Kidney (tissue), 13 donors: ENCODE measurements at regions not wholly inside any gene's neighbourhood (a gene's known extent, or its start where the extent isn't known, plus 50 kb on each side); places are given as distances from the start of the nearest gene placed in this dataset.
A peak's percentile ranks its signal among the peaks of the same experiment; 100 is the strongest.
"Not testable (repeated sequence)": the region's sequence is repeated elsewhere in the genome, so short reads cannot be mapped to it uniquely, and the experiment has no call there.

Experiments
- DNase-seq, 5 donors: peaks; one replicate each; pipeline ENCODE4 v3.0.0-alpha.2; 2013 to 2020
- FAIRE-seq: peaks from 2 replicates; lab custom pipeline; 2012; peaks lifted over from hg19 to GRCh38; lab: Jason Lieb, UNC
- H3K27ac ChIP-seq, 2 donors: one replicate each; pipeline ENCODE4 v1.7.0; 2013; ENCODE audit warnings: low read depth in 2 of 2, low read length in 2 of 2, inconsistent platforms in 1 of 2
- H3K27me3 ChIP-seq: one replicate; pipeline ENCODE4 v1.7.1; 2013; ENCODE audit warnings: low read length, inconsistent platforms; ENCODE audit not compliant: control insufficient read depth, insufficient read depth
- H3K36me3 ChIP-seq, 3 donors: one replicate each; pipeline versions ENCODE4 v1.7.0 to v1.7.1; 2013; ENCODE audit warnings: low read length in 3 of 3, control low read depth in 1 of 3, inconsistent platforms in 1 of 3; ENCODE audit not compliant: insufficient read depth in 3 of 3, control insufficient read depth in 2 of 3
- H3K4me1 ChIP-seq, 3 donors: one replicate each; pipeline versions ENCODE4 v1.7.0 to v1.7.1; 2013; ENCODE audit warnings: low read length in 3 of 3, inconsistent platforms in 1 of 3, low read depth in 1 of 3; ENCODE audit not compliant: control insufficient read depth in 2 of 3, insufficient read depth in 2 of 3
- H3K4me3 ChIP-seq, 3 donors: one replicate each; pipeline versions ENCODE4 v1.7.0 to v1.8.1; 2013; ENCODE audit warnings: low read length in 3 of 3, control low read depth in 1 of 3, inconsistent platforms in 1 of 3
- H3K9ac ChIP-seq, 3 donors: one replicate each; pipeline versions ENCODE4 v1.7.0 to v1.7.1; 2013; ENCODE audit warnings: low read length in 3 of 3, control low read depth in 1 of 3, inconsistent platforms in 1 of 3
- H3K9me3 ChIP-seq, 3 donors: one replicate each; pipeline versions ENCODE4 v1.7.0 to v1.7.1; 2013; ENCODE audit warnings: low read length in 3 of 3, control low read depth in 1 of 3, inconsistent platforms in 1 of 3; ENCODE audit not compliant: control insufficient read depth in 2 of 3, insufficient read depth in 1 of 3
- CTCF ChIP-seq: IDR thresholded peaks from 3 replicates; pipeline ENCODE4 v1.5.1; 2012; ENCODE audit warnings: mild to moderate bottlenecking, moderate library complexity, borderline replicate concordance; ENCODE audit not compliant: insufficient read depth; ENCODE audit errors: extremely low read depth
- intact Hi-C: fragments of 100-400 bp; cut with DNase I; formaldehyde crosslinking; loops from one replicate; pipeline ENCODE4 v1.11.1; 2022
- donor health status: control.
- donor health status: control.
- donor health status: control.
- donor health status: control.
- donor health status: control.
- donor health status: DM: yes; HTN: yes; CAD: no.
- donor health status: Normal renal cell carcinoma (clear cell type).

GRCh38 chr9:82882748-82883147 lies 180.2 kb downstream of the RASEF start:
- H3K9me3 ChIP-seq, result no peaks in the 10 kb centered on the region
- no peak for TF ChIP-seq CTCF
- H3K9ac ChIP-seq, result no peak overlapping the region
- intact Hi-C loops, result no loop called here
- H3K27me3 ChIP-seq, result no peaks in the 10 kb centered on the region
- FAIRE-seq, result no peak
- H3K4me3 ChIP-seq, result no peak overlapping the region
- H3K36me3 ChIP-seq, result no peaks in the 10 kb centered on the region
- no peak overlapping the region for H3K27ac ChIP-seq
- DNase-seq, result peak in 1 of 5 donors; percentile 6
- peaks cover 0 to 2% (median 0%) of the 10 kb centered on the region in 3 donors for H3K4me1 ChIP-seq

- Histone ChIP-seq H3K4me1 (peaks cover 0 to 2% (median 0%) of the 10 kb centered on the region in 3 donors), H3K9ac (no peak overlapping the region), H3K9me3 (no peaks in the 10 kb centered on the region), H3K27me3 (no peaks in the 10 kb centered on the region), H3K27ac (no peak overlapping the region), H3K4me3 (no peak overlapping the region), H3K36me3 (no peaks in the 10 kb centered on the region)
- no peak for DNase-seq
- no peak for TF ChIP-seq CTCF
- intact Hi-C loops, result no loop called here
- FAIRE-seq, result no peak
These were observed 179.5 kb downstream of the RASEF start for GRCh38 chr9:82883436-82883835.

- intact Hi-C loops, H3K27me3 ChIP-seq, H3K27ac ChIP-seq, H3K4me3 ChIP-seq, H3K9me3 ChIP-seq, H3K9ac ChIP-seq, H3K36me3 ChIP-seq, DNase-seq, H3K4me1 ChIP-seq, FAIRE-seq: not testable (repeated sequence)
These were observed 179.0 kb downstream of the RASEF start for GRCh38 chr9:82883974-82884373.

GRCh38 chr9:82890401-82890800 lies 172.5 kb downstream of the RASEF start:
- DNase-seq (no peak), FAIRE-seq (no peak)
- TF ChIP-seq CTCF, result no peak
- Histone ChIP-seq H3K36me3 (no peaks in the 10 kb centered on the region), H3K9ac (no peak overlapping the region), H3K27ac (no peak overlapping the region), H3K4me1 (peaks cover 0 to 2% (median 0%) of the 10 kb centered on the region in 3 donors), H3K27me3 (no peaks in the 10 kb centered on the region), H3K4me3 (no peak overlapping the region), H3K9me3 (no peaks in the 10 kb centered on the region)
- intact Hi-C loops, result no loop called here
